ENCODE measurements at regions not wholly inside any gene's neighbourhood (a gene's known extent, or its start where the extent isn't known, plus 50 kb on each side); places are given as distances from the start of the nearest gene placed in this dataset.
"Not testable (repeated sequence)": the region's sequence is repeated elsewhere in the genome, so short reads cannot be mapped to it uniquely, and the experiment has no call there.

DNA sequence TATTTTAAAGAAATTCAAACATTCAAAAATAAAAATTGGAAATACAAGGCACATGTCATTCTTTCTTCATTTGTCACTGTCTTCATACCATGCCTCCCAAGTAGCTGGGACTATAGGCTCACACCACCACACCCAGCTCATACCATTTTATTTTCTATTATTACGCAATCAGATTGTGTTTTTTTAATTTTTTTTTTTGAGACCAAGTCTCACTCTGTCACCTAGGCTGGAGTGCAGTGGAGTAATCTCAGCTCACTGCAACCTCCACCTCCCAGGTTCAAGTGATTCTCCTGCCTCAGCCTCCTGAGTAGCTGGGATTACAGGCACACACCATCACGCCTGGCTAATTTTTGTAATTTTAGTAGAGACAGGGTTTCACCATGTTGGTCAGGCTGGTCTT, 526.1 kb downstream of the DTWD2 start:
- not testable (repeated sequence) for DNase-seq

DNA sequence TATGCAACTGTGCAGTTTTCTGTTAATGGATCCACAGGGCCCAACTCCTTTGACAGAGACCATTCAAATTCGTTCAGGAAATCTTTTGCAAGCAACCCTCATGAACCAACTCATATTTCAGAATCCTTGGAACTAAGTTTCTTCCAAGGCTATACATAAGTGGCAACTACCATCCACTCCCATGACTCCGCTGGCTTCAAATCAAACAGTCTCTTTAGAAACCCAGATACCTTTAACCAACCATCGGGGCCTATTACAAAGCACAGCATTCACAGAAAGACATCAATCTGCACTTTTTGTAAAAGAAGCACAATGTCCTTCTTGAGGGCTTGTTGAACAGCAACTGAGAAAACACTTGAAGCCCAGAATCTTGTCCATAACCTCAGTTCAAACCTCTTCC, 526.9 kb downstream of the DTWD2 start:
- no peak for DNase-seq

DNA sequence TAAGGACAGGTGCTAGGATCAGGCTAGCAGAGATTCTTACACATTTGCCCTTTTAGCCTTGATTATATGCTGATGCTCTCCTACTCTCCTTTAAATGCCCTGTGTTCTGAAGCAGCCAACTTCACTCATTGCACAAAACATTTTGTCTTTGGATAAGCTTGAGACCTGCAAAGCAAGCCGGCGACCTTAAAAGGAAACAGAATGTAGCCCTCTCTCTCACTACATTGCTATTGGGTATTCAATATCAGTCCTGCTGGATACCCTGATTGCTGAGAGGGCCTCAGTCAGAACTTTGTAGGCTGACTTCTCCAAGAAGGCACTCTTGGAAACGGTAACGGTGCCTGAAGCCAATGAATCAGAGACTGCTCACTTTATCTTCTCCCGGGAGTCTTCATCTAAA, 528.9 kb downstream of the DTWD2 start:
- DNase-seq: no peak

DNA sequence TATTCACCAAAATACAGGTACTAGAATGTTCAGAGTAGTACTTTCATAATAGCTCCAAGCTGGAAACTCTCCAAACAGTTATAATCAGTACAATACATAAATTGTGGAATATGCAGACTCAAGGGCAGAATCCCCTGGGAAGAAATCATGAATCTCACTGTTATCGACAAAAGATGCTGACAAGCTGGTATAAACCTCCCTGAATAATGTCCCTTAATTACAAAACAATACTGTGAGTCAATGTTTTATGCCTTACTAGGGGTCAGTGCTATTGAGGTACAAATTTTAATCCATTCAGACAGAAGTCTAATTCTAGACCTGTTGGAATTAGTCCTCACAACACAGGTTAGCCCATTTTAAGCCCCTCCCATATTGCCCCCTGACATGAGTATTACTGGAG, 532.3 kb downstream of the DTWD2 start:
- DNase-seq: no peak

DNA sequence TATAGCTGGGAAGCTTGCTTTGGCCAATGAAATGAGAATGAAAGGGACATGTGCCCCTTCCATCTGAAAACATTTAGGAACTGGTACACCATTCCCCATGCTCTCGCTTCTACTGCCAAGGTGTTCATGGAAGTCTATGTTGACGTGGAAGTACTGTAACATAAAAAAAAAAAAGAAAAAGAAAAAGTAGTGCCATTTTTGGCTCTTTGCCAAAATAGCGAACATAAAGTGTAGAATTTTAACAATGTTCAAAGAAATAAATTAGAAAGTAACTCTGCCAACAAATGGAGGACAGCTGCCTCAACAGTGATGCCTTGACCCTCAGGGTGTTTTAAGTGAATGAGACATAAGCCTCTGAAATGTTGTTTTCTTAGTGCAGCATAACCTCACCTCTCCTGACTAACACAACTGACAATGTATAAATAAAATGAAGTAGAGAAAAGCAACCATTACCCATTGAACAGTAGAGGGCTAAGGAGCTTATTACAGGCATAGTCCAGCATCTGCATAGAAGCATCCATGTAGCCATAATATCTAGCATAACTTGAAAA, 536.6 kb downstream of the DTWD2 start:
- no peak for DNase-seq

DNA sequence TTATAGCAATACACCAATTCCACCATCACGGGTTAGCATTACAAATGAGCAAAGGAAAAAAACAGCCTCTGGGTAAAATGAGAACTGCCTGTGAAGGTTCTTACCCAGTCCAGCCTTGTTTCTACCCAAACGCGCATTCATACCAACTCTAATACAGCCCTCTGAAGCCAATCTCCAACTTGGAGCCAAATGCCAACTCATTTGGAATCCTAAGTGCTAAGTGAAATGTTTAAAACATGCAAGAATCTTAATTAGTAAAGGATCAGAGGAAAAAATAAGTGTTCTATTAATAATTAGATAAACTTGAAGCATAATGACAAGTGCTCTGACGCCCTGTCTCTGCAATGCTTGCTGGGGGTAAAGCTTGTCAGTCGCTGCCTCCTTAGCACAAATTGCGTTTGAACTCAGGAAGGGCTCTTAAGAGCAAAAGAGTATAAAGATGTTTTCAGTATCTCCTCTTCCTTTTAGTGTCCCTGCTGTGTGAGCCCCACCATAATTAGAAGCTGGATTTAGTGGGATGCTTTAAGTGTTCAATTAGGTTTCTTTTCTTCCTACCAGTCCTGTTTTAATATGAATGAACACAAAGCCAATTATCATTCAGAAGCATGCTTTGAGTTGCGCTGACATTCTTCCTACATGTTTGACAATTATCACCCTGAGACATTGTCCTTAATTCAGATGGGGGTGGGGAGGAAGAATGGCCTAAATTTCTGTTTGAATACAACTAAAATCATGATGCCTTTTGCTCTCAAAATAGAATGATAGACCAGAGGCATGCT, 537.6 kb downstream of the DTWD2 start:
- DNase-seq: no peak

DNA sequence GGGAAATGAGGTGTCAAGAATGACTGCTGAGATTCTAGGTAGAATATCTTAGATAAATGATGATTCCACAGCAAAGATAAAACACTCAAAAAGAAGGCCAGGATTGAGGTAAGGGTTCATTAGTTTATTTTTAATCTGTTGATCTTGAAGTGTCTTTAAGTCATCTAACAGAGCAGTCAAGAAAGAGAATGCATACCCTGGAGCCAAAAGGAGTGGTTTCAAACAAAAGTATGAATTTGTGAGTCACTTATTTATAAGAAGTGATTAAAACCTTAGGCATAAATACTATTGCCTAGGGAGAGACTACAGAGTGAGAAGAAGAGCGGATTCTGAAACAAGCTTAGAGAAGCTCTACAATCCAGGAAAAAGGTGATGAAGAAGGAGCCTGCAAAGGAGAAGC, 541.0 kb downstream of the DTWD2 start:
- DNase-seq: no peak

DNA sequence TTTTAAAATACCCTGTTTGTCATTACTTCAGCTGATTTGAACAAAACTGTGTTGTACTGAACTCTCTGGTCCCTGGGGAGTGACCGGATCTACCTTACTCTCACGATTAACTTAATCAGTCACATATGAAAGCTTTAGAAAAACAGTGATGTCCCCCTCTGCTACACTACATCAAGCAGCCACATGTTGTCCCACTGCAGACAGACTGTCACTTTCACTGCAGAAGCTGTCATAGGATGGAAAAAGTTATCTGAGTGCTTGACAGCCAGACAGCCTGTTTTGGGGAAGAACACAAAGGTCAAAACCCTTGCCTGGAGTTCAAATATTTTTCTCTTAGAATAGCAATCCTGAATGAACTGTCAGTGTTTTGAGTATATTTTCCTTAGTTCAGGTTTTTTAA, 546.4 kb downstream of the DTWD2 start:
- no peak for DNase-seq

DNA sequence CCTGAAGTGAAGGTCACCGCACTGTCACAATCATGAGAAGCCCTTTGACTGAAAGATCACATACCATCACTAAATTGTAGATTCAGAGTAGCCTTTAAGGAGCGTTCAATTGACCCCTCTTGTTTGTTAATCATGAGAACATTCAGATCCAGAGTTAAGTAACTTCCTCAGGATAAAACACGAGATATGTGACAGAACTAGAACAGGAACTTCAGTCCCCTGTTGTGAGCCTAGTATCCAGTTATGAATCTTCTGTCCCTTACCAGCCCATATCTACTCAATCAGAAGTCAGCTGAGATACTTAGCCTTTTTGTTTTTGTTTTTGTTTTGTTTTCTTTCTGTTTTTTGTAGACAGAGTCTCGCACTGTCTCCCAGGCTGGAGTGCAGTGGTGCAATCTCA, 547.3 kb downstream of the DTWD2 start:
- no peak for DNase-seq

DNA sequence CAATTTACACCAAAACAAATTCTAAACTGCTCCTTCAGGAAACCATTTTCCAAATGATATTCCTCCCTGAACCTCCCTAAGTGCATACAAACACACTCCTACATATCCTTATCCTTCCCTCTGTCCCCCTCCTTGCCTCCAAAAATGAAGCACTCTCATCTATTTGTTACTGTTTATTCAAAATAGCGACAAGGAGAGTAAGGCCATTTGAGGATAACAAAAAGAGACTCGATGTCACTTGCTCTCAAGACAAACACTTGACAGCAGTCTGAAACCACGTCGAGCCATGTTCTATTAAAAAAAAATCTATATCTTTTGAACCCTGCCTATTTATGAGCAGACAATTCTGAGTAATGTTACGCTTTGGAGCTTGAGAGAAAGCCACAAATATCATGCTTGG, 547.9 kb downstream of the DTWD2 start:
- no peak for DNase-seq

DNA sequence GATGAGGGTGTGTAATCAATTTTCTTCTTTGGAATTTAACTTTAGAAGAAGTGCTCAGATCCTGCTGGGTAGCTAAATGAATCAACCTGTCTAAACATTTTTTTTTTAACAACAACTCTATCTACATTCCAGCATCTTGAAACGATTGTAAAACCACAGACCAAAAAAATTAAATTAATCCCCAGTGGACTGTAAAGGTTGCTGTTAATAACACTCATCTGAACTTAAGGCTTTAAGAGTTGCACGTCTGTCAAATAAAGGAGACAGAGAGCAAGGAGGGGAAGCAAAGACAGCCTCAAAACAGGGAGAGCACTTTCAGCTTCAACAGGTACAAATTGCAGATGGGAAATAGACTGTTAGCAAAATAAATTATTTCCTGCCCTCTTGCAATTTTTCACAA, 548.5 kb downstream of the DTWD2 start:
- no peak for DNase-seq

DNA sequence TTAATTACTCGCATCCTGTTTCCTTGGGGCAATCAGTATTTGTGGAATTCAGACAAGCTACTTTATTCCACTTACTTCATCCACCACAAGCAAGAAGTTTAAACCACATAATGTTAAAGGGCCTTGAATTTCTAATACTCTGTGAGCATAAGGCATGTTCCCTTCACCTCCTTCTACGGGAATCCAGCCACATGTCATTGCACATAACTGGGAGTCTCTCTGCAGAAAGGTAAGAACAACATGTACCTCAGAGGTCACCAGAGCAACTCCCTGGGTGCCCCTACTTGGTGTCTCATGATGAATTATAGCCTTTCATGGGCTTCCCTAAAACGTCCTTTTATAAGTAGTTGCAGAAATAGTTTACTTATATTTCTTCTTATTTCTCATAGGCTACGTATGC, 553.2 kb downstream of the DTWD2 start:
- DNase-seq: no peak

DNA sequence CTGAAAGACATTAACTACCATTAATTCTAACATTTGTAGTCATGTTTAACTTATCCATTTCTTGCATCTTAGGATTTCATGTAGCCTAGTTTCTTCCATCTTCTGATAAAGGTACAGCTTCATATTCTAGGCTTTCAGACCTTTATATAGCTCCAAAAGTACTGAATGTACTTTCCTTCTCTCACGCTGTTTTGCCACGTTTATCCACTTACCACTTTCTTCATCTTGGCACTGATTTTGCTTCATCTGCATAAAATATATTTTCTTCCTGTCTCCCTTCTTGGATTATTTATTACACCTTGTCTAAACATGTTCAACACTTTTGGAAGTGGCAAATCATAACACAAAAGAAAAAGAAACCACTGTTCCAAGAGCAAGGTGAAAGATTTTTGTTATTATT, 553.8 kb downstream of the DTWD2 start:
- no peak for DNase-seq

DNA sequence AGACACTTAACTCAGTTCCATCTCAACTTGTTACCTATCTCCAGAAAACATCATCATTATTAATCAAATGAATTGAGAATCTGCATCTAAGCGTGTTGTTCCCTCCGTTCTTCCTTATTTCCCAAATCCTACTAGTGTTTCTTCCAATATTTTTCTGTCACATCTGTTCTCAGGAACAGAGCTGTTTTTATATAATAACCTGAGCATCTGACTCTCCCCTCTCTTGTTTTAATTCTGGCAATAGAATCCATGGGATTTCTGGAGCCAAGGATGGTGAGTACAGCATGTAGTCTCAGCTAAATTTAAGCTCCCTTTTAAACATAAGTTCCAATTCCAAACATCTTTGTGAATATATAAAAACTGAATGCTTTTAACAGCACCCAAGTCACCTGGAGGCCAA, 558.3 kb downstream of the DTWD2 start:
- no peak for DNase-seq

DNA sequence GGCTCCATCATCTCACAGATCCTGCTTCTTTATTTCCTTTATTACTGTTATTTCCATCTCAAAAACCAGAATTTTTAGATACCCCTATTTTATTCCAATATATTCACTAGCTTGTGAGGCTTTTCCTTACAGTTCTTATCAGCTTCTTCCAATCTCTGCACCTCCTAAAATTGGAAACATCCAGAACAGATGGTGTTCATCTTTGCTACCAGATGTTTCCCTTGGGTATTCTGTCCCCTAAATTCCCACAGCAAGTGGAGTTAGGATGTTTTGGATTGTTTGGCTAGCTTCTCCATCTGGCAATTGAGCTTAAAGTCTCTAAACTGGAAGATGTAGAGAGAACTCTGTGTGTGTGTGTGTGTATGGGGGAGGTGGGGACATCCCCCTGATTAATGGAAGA, 580.4 kb downstream of the DTWD2 start:
- DNase-seq: no peak

DNA sequence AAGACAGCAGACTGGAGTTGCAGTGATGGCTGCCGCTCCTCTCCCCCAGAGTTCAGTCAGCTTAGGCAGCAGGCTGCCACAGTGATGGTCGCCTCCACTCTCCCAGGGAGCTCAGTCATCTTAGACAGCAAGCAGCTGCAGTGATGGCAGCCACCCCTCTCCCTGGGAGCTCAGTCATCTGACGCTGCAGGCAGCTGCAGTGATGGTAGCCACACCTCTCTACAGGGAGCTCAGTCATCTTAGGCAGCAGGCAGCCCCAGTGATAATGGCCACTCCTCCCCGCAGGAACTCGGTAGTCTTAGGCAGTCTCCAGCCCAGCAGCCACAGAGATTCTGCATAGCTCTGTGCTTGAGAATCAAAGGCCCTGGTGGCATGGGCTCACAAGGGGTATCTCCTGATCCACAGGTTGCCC, 582.7 kb downstream of the DTWD2 start:
- DNase-seq: peak; percentile 50

DNA sequence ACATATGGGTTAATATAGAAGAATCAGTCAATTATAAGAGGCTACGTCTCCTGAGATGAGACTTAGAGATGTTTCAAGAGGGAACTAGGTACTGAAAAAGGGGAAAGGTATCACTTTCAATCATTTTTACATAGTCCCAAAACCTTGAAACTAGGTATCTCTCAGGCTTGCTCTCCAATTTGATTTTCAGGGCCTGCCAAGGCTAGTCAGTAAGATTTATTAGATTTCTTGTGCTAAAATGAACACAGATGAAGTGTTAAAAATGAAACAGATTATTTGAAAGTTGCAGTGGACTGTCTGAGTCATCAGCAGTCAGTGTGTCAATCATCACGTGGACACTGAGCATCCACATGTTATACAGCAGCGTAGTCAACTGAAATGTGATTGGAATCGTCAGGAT, 591.1 kb downstream of the DTWD2 start:
- DNase-seq: no peak

DNA sequence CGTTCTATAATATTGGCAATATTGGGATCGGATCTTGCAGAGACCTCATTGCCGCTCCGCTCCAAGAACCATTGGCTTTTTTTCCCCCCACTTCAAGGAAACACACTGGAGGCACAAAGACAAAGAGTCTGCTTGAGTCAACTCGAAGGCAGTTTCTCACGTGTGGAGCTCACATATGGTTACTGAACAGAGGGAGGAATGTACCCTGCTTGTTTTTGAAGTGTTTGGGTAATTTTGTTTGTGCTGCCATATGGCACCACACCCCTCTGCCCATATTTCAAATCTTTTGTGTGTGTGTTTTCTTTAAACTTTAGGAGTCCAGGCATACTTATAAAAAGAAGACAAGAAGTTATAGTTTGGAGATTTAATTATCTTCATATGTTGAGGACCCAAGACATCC, 595.9 kb downstream of the DTWD2 start:
- DNase-seq: no peak

DNA sequence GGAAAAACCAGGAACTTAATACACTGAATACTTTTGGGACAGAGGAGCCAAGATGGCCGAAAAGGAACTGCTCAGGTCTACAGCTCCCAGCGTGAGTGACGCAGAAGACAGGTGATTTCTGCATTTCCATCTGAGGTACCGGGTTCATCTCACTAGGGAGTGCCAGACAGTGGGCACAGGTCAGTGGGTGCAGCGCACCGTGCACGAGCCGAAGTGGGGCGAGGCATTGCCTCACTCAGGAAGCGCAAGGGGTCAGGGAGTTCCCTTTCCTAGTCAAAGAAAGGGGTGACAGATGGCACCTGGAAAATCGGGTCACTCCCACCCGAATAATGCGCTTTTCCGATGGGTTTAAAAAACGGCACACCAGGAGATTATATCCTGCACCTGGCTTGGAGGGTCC, 605.4 kb downstream of the DTWD2 start:
- not testable (repeated sequence) for DNase-seq

DNA sequence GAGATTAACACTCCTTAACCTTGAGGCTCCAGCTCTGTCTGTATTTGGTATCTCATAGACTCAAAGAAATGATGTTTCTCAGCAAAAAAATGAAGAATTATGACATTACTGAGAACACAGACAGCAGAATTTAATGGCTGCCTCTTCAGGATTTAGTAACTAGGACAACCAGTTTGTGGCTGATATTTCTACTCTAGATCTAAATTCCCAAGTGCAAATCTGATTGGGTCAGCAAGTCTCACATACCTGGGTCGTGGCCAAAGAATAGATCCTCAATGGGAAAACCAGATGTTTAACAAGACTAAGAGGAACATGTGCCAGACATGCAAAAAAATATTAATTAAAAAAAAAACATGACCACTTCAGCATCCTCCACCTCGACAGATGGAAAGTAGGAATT, 608.9 kb downstream of the DTWD2 start:
- DNase-seq: no peak

DNA sequence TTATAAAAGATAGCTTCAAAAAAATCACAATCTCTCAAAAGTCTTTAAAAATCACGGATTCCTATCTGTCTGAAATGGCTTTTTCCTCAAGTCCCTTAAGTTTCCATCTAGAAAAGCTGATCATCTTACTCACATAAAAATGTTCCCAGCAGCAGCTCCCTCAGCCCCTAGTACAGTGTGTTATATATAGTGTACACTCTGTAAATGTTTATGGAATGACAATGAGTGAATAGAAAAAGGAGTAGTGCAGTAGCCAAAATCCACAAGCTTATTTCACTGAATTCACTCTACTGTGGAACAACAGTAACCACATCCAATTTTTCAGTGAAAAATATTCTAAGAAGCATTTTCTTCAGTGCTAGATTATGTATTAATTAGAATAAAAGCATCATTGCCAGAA, 609.4 kb downstream of the DTWD2 start:
- no peak for DNase-seq

DNA sequence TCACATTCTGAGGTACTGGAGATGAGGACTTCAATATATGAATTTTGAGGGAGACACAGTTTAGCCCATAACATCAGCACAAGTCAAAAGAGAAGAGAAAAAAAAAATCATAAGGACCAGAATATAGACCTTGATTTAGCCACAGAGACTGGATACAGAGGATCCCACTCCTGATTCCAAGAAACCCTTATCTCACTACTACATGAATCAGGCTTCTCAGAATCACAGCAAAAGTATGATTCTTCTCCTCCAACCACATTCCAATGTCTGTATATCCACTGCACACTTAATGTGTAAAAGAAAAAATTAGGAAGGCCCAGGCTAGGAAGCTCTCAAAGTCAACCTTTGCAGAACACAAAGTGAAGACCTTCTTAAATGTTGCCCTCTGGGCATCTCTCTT, 610.9 kb downstream of the DTWD2 start:
- no peak for DNase-seq

DNA sequence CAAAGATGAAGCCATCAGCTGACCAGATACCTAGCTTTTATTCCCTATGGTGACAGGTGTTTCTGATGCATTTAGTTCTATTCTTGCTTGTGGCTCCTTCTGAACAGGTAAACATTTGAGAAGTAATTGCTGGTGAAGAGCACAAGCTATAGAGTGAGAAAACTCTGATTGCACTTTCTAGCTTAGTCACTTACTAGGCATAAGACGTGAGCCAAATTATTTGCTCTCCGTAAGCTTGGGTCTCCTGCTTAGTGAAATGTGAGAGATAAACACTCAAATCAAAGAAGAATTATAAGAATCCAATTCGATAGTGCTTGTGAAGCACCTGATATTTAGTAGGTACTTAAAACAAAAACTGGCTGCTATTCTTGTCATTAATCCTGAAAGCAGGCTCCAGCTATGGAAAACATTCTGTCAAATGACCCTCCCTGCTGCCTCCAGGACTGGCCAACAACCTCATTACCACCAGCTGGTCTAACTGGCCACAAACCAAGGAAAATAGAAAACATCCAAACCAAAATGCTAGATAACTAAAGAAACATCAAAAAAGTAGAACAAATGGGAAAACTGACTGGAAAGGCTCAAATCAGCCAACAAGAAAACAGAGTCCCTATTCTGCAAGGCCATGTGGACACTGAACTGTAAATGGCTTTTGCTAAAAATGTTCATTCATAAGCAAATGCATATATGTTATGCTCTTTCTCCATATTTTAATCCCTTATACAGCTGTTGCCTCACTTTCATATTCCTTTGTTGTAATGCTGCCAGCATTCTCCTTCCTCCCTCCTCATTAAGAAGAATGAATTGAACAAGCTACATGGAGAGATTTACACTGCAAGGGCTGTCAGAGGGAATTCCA, 616.1 kb downstream of the DTWD2 start:
- no peak for DNase-seq

DNA sequence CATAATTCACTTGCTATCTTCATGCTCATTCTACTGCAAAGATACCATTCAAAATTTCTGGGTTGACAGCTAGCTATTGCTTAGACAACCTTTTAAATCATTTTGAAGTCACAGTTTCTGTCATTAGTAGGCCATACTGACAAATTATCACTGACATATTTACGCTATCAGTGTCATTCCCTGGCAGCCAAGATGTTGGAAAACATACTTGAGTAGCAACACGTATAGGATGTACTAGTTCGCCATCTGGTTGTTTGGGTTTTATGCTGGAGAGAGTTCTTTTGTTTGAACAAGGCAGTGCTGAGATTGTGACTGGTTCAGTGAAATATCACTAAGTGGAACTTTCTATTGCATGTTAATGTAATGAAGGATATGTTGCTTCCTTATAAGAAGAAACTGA, 621.9 kb downstream of the DTWD2 start:
- no peak for DNase-seq

Data from right forelimb (tissue), 1 donor.